ENCODE measurements at regions not wholly inside any gene's neighbourhood (a gene's known extent, or its start where the extent isn't known, plus 50 kb on each side); places are given as distances from the start of the nearest gene placed in this dataset.

GRCh38 chr6:111979633-111980032 is 74.3 kb upstream of the CCN6 start:
- TF ChIP-seq EZH2phosphoT487 (IDR thresholded peaks at IDR 0.05; ENCODE audit: insufficient read depth, low read depth) (no peak), EZH2 (IDR thresholded peaks at IDR 0.05; ENCODE audit: insufficient read depth, poor library complexity, severe bottlenecking) (no peak)

Measured in GM23248 (cell line).